Stimulated activated naive CD8-positive, alpha-beta T cell treated with anti-CD3 and anti-CD28 coated beads, Interleukin-15, amount 100 ng/mL, for 72 hours (primary cell): ENCODE measurements at regions not wholly inside any gene's neighbourhood (a gene's known extent, or its start where the extent isn't known, plus 50 kb on each side); places are given as distances from the start of the nearest gene placed in this dataset.

Experiments
- ATAC-seq: fragments of 150-1000 bp; cut with Tn5 transposase; 2 replicates; pipeline ENCODE4 v1.10.0; 2021; ENCODE audit warnings: mild to moderate bottlenecking, moderate library complexity
- DNase-seq, 2 donors: peaks; one replicate each; pipeline ENCODE4 v3.0.0; 2021 to 2022
- H3K27ac Mint-ChIP-seq, 2 donors: one replicate each; pipeline ENCODE4 v1.8.0; 2022; ENCODE audit warnings: mild to moderate bottlenecking in 2 of 2, mixed read lengths in 2 of 2, moderate library complexity in 2 of 2
- H3K27me3 Mint-ChIP-seq: one replicate; pipeline ENCODE4 v1.8.0; 2022; ENCODE audit warnings: mixed read lengths
- H3K4me1 Mint-ChIP-seq: one replicate; pipeline ENCODE4 v1.8.0; 2022; ENCODE audit warnings: mild to moderate bottlenecking, mixed read lengths
- H3K4me3 Mint-ChIP-seq, 2 donors: one replicate each; pipeline ENCODE4 v1.8.0; 2022; ENCODE audit warnings: mild to moderate bottlenecking in 2 of 2, mixed read lengths in 2 of 2, moderate library complexity in 1 of 2
- H3K9me3 Mint-ChIP-seq, 2 donors: one replicate each; pipeline ENCODE4 v1.8.0; 2022; ENCODE audit warnings: mixed read lengths in 2 of 2

GRCh38 chr10:88168171-88169036 is 305.0 kb downstream of the PTEN start:
- Mint-ChIP-seq H3K9me3 (peaks cover 6 to 16% of the 10 kb centered on the region in 2 donors), H3K27me3 (no peaks in the 10 kb centered on the region), H3K4me3 (no peak overlapping the region), H3K27ac (peak overlapping the region in 1 of 2 donors; percentile 20), H3K4me1 (peaks cover 11% of the 10 kb centered on the region)
- DNase-seq (no peak), ATAC-seq (no peak)

DNA sequence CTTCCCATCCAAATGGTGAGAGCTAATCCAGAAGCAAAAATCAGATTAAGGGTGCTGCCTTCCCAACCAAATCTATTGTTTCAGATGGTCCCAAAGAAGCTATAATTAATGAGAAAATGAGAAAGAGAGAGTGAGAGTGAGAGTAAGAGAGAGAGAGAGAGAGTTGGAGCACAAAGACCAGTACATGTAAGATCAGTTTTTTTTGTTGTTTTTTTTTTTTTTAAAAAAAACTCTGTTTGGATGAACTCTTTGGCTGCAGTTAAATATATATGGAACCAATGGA is 305.6 kb downstream of the PTEN start:
- peaks cover 6 to 18% of the 10 kb centered on the region in 2 donors for H3K9me3 Mint-ChIP-seq
- no peak overlapping the region for H3K4me3 Mint-ChIP-seq
- H3K27ac Mint-ChIP-seq: peak overlapping the region in 1 of 2 donors; percentile 20

GRCh38 chr10:88170628-88171027 is 307.2 kb downstream of the PTEN start:
- Mint-ChIP-seq H3K27ac (no peak overlapping the region), H3K4me1 (peaks cover 11% of the 10 kb centered on the region), H3K9me3 (peaks cover 20 to 32% of the 10 kb centered on the region in 2 donors), H3K27me3 (no peaks in the 10 kb centered on the region), H3K4me3 (no peak overlapping the region)
- no peak for ATAC-seq
- DNase-seq: no peak

More for the DNA sequence above, 305.6 kb downstream of the PTEN start:
- no peak for DNase-seq
- Mint-ChIP-seq H3K4me1 (peaks cover 11% of the 10 kb centered on the region), H3K27me3 (no peaks in the 10 kb centered on the region)
- no peak for ATAC-seq

- ATAC-seq: no peak
- peaks cover 11% of the 10 kb centered on the region for H3K4me1 Mint-ChIP-seq
- no peak overlapping the region for H3K4me3 Mint-ChIP-seq
- H3K27ac Mint-ChIP-seq: no peak overlapping the region
- no peaks in the 10 kb centered on the region for H3K27me3 Mint-ChIP-seq
- H3K9me3 Mint-ChIP-seq: peaks cover 20 to 32% of the 10 kb centered on the region in 2 donors
- DNase-seq: no peak
Measured at GRCh38 chr10:88172159-88172558, 308.7 kb downstream of the PTEN start.

DNA sequence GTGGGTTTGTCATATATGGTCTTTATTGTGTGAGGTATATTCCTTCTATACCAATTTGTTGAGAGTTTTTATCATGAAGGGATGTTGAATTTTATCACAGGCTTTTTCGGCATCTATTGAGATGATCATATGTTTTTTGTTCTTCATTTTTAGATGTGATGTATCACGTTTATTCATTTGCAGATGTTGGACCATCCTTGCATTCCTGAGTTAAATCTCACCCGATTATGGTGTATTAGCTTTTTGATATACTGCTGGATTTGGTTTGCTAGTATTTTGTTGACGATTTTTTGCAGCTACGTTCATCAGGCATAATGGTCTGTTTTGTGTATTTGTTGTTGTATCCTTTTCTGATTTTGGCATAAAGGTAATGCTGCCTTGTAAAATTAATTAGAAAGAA is 311.0 kb downstream of the PTEN start:
- Mint-ChIP-seq H3K4me3 (no peak overlapping the region), H3K4me1 (peaks cover 7% of the 10 kb centered on the region), H3K27ac (no peak overlapping the region), H3K9me3 (peaks cover 25 to 39% of the 10 kb centered on the region in 2 donors), H3K27me3 (no peaks in the 10 kb centered on the region)
- DNase-seq (no peak), ATAC-seq (no peak)

DNA sequence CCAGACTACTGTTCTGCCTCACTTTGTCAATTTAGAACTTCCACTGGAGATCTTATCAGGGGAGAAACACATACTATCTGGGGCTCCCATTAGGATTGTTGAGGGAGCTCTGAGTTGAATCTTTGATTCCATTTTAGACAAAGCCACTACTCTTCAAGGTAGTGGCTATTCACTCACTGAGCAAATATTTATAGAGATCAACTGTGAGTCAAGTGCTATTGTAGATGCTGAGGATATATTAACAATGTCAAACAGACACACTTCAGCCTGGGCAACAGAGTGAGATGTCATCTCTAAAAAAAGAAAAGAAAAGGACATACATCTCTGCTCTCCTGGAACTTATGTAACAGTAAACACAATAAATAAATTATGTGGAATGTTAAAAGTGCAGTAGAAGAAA is 315.3 kb downstream of the PTEN start:
- Mint-ChIP-seq H3K27me3 (no peaks in the 10 kb centered on the region), H3K4me1 (no peaks in the 10 kb centered on the region), H3K4me3 (no peak overlapping the region), H3K9me3 (peaks cover 28 to 35% of the 10 kb centered on the region in 2 donors), H3K27ac (no peak overlapping the region)
- no peak for DNase-seq
- no peak for ATAC-seq

DNA sequence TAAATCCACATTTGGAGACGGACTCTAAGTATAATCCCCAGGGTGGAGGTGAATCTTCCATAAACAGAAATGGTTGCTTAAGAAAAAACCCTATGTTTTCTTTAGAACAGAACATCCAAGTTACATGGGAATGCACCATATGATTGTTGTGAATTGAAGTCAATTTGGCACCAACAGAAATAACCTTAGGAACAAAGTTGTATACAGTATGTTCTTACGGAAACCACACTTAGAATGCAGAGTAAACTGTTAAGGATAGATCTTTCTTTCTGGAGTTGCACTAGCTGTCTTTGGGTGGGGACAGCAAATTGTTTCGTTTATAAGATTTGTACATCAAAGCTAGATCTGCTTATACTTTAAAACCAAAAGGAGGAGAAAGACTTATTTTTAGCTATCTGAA is 316.4 kb downstream of the PTEN start:
- Mint-ChIP-seq H3K27ac (no peak overlapping the region), H3K9me3 (peaks cover 20 to 28% of the 10 kb centered on the region in 2 donors), H3K4me1 (no peaks in the 10 kb centered on the region), H3K27me3 (no peaks in the 10 kb centered on the region), H3K4me3 (no peak overlapping the region)
- ATAC-seq (no peak), DNase-seq (no peak)

DNA sequence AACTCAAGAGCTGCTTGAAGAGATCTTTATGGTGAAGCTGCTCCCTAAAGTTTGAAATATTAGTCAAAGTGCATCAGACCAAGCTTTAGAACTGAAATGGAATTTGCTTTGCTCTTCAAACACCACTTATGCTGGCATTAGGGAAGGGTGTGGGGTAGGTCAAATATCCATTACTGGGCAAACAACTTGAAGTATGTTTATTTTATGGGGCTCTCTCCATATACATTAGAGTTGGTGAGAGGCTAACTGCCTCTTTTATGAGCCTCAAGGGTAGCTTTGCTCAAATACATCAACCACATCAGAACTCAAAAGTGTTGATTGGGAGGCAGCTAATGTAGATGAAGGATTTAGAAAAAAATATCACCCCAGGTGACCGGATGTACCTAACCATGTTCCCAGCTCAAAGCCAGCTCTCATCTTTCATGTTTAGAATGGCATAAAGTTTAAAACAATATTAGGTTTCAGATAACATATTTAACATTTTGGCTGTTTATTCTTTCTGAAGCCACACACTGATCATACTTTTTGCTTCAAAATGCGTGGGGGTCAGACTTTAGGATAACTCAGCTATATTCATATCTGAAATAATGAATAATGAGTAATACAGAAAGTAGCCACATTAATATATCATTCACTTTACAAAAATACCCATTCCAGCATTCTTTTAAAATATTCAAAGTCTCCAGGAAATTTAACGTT is 318.6 kb downstream of the PTEN start:
- Mint-ChIP-seq H3K4me1 (no peaks in the 10 kb centered on the region), H3K9me3 (peaks cover 14 to 23% of the 10 kb centered on the region in 2 donors), H3K27me3 (no peaks in the 10 kb centered on the region), H3K4me3 (no peak overlapping the region), H3K27ac (no peak overlapping the region)
- ATAC-seq (no peak), DNase-seq (no peak)

- no peak overlapping the region for H3K4me3 Mint-ChIP-seq
- no peak overlapping the region for H3K27ac Mint-ChIP-seq
- H3K9me3 Mint-ChIP-seq: peaks cover 10 to 20% of the 10 kb centered on the region in 2 donors
- H3K27me3 Mint-ChIP-seq: no peaks in the 10 kb centered on the region
- ATAC-seq (no peak), DNase-seq (no peak)
- H3K4me1 Mint-ChIP-seq: no peaks in the 10 kb centered on the region
Measured at GRCh38 chr10:88182601-88182930, 319.1 kb downstream of the PTEN start.

DNA sequence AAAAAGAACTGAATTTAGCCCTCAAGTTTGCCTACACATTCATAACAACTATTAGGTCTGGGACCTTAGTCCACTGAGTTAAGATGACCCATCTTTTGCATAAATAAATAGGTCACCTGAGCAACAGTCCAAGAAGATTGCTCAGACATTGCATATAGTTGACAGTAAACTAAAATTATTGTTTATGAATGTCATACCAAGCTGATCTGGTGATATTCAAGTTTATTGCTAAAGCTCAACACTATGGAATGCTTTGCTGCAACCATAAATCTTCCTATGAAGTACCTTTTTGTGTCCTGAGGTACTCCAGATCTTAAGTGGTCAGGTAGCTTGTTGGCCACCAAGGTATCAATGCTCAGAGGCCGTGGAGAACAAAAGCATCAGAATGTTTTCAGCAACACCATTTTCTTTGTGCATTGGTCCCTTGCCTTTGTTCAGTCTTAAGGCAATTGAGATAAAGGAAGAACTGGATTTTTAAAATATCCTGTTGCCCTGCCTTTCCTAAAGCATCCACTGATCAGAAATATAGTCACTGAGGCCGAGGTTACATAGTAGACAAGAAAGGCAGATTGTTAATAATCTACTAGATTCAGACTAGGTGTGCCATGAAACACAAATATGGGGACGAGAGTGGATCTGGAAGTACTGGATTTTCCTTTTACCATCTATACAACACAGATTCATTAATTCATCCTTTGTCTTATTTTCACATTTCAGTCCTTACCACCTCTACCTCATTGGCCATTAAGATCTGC is 321.3 kb downstream of the PTEN start:
- ATAC-seq: no peak
- DNase-seq: no peak
- Mint-ChIP-seq H3K4me3 (no peak overlapping the region), H3K4me1 (no peaks in the 10 kb centered on the region), H3K27me3 (no peaks in the 10 kb centered on the region), H3K27ac (no peak overlapping the region), H3K9me3 (peaks cover 3 to 7% of the 10 kb centered on the region in 2 donors)

DNA sequence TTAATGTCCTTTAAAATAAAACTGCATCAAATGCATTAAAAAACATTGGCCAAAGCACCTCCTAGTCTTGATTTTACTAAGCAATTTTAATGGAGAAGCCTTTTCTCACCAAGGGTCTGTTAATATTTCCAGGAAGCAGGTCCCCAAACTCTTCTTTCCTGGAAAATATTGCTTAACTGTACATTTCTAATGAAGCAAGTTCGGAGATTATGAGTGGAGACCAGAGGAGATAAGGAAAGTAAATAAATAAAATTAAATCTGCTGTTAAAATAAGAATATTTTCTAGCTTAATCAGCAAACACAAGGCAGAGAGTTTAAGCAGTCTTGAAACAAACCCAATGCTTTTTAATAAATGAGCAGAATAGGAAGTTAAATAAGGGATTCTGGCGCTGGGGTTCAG is 322.4 kb downstream of the PTEN start:
- Mint-ChIP-seq H3K27ac (no peak overlapping the region), H3K27me3 (no peaks in the 10 kb centered on the region), H3K4me3 (no peak overlapping the region), H3K4me1 (no peaks in the 10 kb centered on the region), H3K9me3 (peaks cover 3 to 7% of the 10 kb centered on the region in 2 donors)
- DNase-seq: no peak
- no peak for ATAC-seq

DNA sequence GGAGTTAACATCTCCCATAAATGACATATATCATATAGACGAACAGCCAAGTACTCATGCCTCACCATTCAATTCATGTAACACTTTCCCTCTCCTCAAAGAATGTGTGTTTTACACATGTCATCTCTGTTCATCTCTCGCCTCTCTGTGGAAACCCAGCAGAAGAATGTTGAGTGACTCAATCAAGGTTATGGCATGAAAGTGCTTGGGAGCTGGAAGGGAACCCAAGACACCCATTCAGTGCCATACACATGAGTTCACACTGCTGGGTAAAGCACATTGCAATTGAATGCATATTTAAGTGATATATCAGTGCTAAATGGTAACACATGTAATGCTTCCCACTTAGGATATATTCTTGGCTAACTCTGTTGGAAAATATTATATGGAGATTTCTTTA is 322.9 kb downstream of the PTEN start:
- peaks cover 3 to 7% of the 10 kb centered on the region in 2 donors for H3K9me3 Mint-ChIP-seq
- no peaks in the 10 kb centered on the region for H3K4me1 Mint-ChIP-seq
- no peak for ATAC-seq

GRCh38 chr10:88187472-88187871 is 324.0 kb downstream of the PTEN start:
- DNase-seq: no peak

More for the DNA sequence above, 322.9 kb downstream of the PTEN start:
- DNase-seq: no peak
- H3K27ac Mint-ChIP-seq: no peak overlapping the region
- H3K4me3 Mint-ChIP-seq: no peak overlapping the region
- no peaks in the 10 kb centered on the region for H3K27me3 Mint-ChIP-seq

DNA sequence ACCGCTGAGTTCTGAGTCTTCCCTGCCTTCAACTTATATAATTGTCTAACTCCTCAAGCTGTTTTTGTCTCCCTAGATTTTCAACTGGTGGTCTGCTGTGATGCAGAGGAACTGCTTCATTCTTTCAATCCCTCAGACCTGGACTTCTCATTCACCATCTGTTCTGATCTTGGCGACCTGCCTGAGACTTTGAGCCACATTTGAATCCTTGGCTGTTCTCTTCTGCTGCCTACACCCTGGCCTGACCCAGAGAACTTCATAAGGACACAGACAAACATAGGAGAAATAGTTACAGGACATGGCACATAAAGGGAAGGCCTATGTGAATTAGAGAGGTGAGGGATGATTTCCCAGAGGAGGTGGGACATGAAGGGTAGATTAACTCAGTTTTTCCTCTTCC is 326.7 kb downstream of the PTEN start:
- Mint-ChIP-seq H3K4me1 (peaks cover 18% of the 10 kb centered on the region), H3K27ac (no peak overlapping the region), H3K4me3 (no peak overlapping the region), H3K27me3 (no peaks in the 10 kb centered on the region), H3K9me3 (no peaks in the 10 kb centered on the region)
- DNase-seq (no peak), ATAC-seq (no peak)

More at GRCh38 chr10:88187472-88187871, 324.0 kb downstream of the PTEN start:
- no peak for ATAC-seq
- H3K27ac Mint-ChIP-seq: no peak overlapping the region
- no peaks in the 10 kb centered on the region for H3K4me1 Mint-ChIP-seq
- H3K27me3 Mint-ChIP-seq: no peaks in the 10 kb centered on the region
- peaks cover 3 to 7% of the 10 kb centered on the region in 2 donors for H3K9me3 Mint-ChIP-seq
- no peak overlapping the region for H3K4me3 Mint-ChIP-seq

DNA sequence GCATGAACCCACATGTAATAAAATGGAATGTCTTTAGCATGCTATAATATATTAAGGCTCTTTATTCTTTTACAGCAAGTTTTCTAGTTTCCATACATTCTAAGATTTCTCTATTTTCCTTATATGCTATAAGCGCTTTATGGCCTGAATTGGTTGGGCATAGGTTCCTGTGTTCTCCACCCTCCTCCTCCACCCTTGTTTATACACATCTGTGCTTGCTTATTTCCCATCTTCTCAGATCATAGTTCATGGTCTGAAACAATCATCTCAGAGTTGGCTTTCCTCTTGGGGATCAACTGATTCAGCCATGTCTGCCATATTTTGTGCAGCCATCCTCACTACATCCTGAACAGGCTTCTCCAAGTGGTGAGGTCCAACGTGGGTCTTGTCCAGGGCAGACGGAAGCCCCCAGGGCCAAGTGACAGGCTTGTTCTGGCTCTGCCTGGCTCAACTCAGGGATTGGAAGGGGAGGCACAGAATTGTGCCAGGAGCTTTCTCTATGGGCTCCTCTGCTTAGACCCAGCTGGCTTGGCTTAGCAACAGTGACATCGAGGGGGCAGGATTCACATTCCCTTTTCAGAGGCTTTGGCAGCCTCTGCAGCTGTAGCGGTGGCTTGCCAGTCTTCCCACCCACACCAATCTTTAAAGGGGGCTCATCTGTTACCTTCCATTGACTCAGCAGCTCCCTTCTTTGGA is 327.3 kb downstream of the PTEN start:
- H3K4me3 Mint-ChIP-seq: no peak overlapping the region
- ATAC-seq (no peak), DNase-seq (no peak)
- peaks cover 18% of the 10 kb centered on the region for H3K4me1 Mint-ChIP-seq
- H3K27ac Mint-ChIP-seq: no peak overlapping the region
- no peaks in the 10 kb centered on the region for H3K27me3 Mint-ChIP-seq
- no peaks in the 10 kb centered on the region for H3K9me3 Mint-ChIP-seq
